ENCODE measurements at regions not wholly inside any gene's neighbourhood (a gene's known extent, or its start where the extent isn't known, plus 50 kb on each side); places are given as distances from the start of the nearest gene placed in this dataset.

DNA sequence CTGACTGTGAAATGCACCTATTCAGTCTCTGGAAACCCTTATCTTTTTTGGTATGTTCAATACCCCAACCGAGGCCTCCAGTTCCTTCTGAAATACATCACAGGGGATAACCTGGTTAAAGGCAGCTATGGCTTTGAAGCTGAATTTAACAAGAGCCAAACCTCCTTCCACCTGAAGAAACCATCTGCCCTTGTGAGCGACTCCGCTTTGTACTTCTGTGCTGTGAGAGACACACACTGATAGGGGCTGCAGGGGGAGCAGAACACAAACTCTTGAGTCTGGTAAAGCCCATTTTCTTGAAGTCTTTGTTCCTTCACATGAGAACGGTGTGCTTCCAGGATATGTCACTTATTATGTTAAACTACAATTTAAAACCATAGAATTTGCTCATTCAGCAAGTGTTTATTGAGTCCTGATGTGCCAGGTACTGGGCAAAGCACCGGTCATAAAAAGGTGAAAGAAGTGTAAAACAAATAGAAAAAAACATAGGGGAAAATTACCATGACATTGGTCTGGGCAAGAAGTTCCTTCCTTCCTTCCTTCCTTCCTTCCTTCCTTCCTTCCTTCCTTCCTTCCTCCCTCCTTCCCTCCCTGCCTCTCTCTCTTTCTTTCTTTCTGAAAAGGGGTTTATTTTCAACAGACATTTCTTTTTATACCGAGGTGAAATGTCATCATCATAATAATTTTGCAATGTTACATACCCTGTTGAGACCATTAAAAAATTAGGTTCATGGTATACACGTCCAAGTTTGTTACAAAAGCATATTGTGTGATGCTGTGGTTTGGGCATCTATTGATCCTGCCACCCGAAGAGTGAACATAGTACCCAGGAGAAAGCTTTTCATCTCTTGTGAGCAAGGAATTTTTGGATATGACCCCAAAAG, 50.7 kb upstream of the OR4E1 start:
- TF ChIP-seq, protein P1, sequence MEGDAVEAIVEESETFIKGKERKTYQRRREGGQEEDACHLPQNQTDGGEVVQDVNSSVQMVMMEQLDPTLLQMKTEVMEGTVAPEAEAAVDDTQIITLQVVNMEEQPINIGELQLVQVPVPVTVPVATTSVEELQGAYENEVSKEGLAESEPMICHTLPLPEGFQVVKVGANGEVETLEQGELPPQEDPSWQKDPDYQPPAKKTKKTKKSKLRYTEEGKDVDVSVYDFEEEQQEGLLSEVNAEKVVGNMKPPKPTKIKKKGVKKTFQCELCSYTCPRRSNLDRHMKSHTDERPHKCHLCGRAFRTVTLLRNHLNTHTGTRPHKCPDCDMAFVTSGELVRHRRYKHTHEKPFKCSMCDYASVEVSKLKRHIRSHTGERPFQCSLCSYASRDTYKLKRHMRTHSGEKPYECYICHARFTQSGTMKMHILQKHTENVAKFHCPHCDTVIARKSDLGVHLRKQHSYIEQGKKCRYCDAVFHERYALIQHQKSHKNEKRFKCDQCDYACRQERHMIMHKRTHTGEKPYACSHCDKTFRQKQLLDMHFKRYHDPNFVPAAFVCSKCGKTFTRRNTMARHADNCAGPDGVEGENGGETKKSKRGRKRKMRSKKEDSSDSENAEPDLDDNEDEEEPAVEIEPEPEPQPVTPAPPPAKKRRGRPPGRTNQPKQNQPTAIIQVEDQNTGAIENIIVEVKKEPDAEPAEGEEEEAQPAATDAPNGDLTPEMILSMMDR (IDR thresholded peaks at IDR 0.05) = no peak
- no peaks in the 10 kb centered on the region for H3K36me3 ChIP-seq
- no peaks in the 10 kb centered on the region for H3K27me3 ChIP-seq
- no peaks in the 10 kb centered on the region for H3K4me1 ChIP-seq
- no peaks in the 10 kb centered on the region for H3K9me3 ChIP-seq
- intact Hi-C loops (cut with DNase I; ENCODE audit: low total_unique reads) = no loop called here
- H3K27ac ChIP-seq = no peak overlapping the region
- DNase-seq = no peak
- no peak overlapping the region for H3K4me3 ChIP-seq

DNA sequence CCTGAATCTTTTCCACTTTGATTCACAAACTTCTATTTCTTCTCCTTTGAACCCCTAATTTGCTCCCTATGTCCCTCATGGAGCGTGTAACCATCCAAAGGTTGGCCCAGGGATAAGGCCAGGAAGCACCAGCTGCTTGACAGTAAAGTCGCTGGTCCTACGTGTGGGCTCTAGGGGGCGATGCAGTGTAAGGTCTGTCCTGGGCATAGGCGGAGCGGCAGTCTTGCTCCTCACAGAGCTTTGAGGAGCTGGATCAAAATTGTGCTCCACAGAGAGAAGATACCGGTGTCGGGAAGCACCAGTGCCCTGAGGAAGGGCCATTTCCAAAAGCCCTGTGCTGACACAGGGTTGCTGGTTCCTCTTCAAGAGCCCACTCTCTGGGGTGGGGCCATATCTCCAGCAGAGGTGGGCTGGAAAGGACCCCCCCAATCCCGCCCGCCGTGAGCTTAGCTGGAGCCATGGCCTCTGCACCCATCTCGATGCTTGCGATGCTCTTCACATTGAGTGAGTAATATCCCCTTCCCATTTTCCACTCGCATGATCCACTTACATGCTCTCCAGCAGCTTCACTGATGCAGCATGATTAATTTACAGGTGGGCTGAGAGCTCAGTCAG, 49.9 kb upstream of the OR4E1 start:
- no peaks in the 10 kb centered on the region for H3K36me3 ChIP-seq
- no peak for DNase-seq
- no peaks in the 10 kb centered on the region for H3K4me1 ChIP-seq
- H3K27ac ChIP-seq = no peak overlapping the region
- intact Hi-C loops (cut with DNase I; ENCODE audit: low total_unique reads) = no loop called here
- H3K27me3 ChIP-seq = no peaks in the 10 kb centered on the region
- H3K9me3 ChIP-seq = no peaks in the 10 kb centered on the region
- H3K4me3 ChIP-seq = no peak overlapping the region
- TF ChIP-seq, protein P1 (IDR thresholded peaks at IDR 0.05) = no peak
